ENCODE measurements at regions not wholly inside any gene's neighbourhood (a gene's known extent, or its start where the extent isn't known, plus 50 kb on each side); places are given as distances from the start of the nearest gene placed in this dataset.

DNA sequence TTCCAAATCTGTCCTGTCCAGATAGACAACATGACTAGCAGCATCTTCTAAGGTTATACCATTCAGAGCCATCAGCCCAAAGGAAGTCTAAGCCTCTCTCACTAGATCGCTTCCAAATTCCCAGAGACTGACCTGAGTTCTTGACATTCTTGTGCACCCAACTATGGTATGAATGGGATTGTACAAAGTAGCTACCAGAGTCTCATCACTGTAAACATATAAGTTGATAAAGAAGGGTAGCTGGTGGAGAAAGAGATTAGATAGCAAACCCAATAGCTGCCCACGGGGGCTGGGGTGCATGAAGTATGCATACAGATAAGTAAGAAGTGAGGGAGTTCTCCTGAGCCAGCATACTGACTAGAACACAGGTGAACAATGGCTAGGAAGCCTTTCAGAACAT is 180.0 kb downstream of the PLPP3 start:
- DNase-seq (ENCODE audit: low read depth in 1 of 2, low spot score in 1 of 2): no peak
- peaks cover 5% of the 10 kb centered on the region for H3K27me3 ChIP-seq (ENCODE audit: insufficient read depth, poor library complexity, severe bottlenecking)
- H3K4me3 ChIP-seq (replicated peaks; ENCODE audit: insufficient read depth, low read length): no peak overlapping the region
- TF ChIP-seq CTCF (IDR thresholded peaks at IDR 0.05; ENCODE audit: insufficient read depth, low read length) (no peak), REST (IDR thresholded peaks at IDR 0.05; ENCODE audit: insufficient replicate concordance, low read depth) (no peak), POLR2AphosphoS5 (IDR thresholded peaks at IDR 0.05; ENCODE audit: low read depth) (no peak), GABPA (IDR thresholded peaks at IDR 0.05; ENCODE audit: low read depth) (no peak), SPI1 (IDR thresholded peaks at IDR 0.05; ENCODE audit: borderline replicate concordance, low read depth) (no peak)
- H3K27ac ChIP-seq (replicated peaks): no peak overlapping the region

DNA sequence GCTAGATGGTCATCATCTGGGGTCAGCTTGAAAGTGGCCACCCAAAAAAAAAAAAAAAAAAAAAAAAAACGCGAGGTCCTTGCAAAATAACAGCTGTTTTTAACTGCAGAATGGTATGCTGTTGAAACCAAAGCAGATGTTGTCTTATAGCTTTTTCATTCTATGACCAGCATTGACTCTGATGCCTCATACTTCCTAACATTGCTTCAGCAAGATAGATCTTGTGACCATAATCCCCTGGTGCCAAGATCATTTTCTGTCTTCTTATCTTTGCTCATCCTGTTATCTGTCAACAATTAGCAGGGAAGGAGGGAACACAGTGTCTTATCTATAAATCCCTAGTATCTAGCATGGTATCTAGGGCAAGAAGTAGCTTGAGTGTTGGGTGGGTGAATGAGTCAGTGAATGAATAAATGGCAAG is 181.5 kb downstream of the PLPP3 start:
- no peak for TF ChIP-seq POLR2AphosphoS5 (IDR thresholded peaks at IDR 0.05; ENCODE audit: low read depth)
- TF ChIP-seq CTCF (IDR thresholded peaks at IDR 0.05; ENCODE audit: insufficient read depth, low read length): no peak
- TF ChIP-seq REST (IDR thresholded peaks at IDR 0.05; ENCODE audit: insufficient replicate concordance, low read depth): no peak
- no peak for TF ChIP-seq SPI1 (IDR thresholded peaks at IDR 0.05; ENCODE audit: borderline replicate concordance, low read depth)
- TF ChIP-seq GABPA (IDR thresholded peaks at IDR 0.05; ENCODE audit: low read depth): no peak
- Histone ChIP-seq H3K27me3 (ENCODE audit: insufficient read depth, poor library complexity, severe bottlenecking) (peaks cover 5% of the 10 kb centered on the region), H3K27ac (replicated peaks) (no peak overlapping the region), H3K4me3 (replicated peaks; ENCODE audit: insufficient read depth, low read length) (no peak overlapping the region)
- no peak for DNase-seq (ENCODE audit: low read depth in 1 of 2, low spot score in 1 of 2)

DNA sequence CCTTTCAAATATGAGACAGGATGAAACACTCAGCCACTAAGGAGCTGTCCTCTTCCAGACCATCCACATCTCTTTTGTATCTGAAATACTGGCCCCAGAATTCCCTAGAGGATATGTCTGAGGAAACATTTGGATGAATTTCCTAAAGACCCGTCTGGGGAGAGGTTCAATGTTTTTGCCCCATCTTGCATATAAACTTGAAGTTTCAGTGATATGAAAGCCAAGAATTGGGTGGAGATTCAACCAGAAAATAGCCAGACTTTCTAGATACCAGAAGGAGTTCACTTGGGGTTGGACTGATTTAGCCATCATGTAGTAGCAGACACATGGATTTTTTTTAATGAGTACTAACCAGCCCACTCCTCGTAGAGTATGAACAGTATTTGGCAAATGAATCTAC is 182.0 kb downstream of the PLPP3 start:
- Histone ChIP-seq H3K27me3 (ENCODE audit: insufficient read depth, poor library complexity, severe bottlenecking) (peaks cover 5% of the 10 kb centered on the region), H3K27ac (replicated peaks) (no peak overlapping the region), H3K4me3 (replicated peaks; ENCODE audit: insufficient read depth, low read length) (no peak overlapping the region)
- TF ChIP-seq POLR2AphosphoS5 (IDR thresholded peaks at IDR 0.05; ENCODE audit: low read depth) (no peak), REST (IDR thresholded peaks at IDR 0.05; ENCODE audit: insufficient replicate concordance, low read depth) (no peak), SPI1 (IDR thresholded peaks at IDR 0.05; ENCODE audit: borderline replicate concordance, low read depth) (no peak), CTCF (IDR thresholded peaks at IDR 0.05; ENCODE audit: insufficient read depth, low read length) (no peak), GABPA (IDR thresholded peaks at IDR 0.05; ENCODE audit: low read depth) (no peak)
- DNase-seq (ENCODE audit: low read depth in 1 of 2, low spot score in 1 of 2): no peak
